Germinal center (tissue), 1 donor: ENCODE measurements at regions not wholly inside any gene's neighbourhood (a gene's known extent, or its start where the extent isn't known, plus 50 kb on each side); places are given as distances from the start of the nearest gene placed in this dataset.
"Not testable (repeated sequence)": the region's sequence is repeated elsewhere in the genome, so short reads cannot be mapped to it uniquely, and the experiment has no call there.

Experiments
- DNase-seq: peaks from one replicate; pipeline ENCODE4 v3.0.0; 2012; ENCODE audit warnings: mixed read lengths, low spot score

DNA sequence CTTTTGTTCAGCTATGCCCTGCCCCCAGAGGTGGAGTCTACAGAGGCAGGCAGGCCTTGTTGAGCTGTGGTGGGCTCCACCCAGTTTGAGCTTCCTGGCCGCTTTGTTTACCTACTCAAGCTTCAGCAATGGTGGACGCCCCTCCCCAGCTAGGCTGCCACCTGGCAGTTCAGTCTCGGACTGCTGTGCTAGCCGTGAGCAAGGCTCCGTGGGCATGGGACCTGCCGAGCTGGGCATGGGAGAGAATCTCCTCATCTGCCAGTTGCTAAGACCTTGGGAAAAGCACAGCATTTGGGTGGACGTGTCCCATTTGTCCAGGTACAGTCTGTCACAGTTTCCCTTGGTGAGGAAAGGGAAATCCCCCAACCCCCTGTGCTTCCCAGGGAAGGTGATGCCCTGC lies 270.0 kb upstream of the TCERG1L start:
- not testable (repeated sequence) for DNase-seq

- no peak for DNase-seq
Observed at GRCh38 chr10:131584287-131584686, 272.8 kb upstream of the TCERG1L start.

DNA sequence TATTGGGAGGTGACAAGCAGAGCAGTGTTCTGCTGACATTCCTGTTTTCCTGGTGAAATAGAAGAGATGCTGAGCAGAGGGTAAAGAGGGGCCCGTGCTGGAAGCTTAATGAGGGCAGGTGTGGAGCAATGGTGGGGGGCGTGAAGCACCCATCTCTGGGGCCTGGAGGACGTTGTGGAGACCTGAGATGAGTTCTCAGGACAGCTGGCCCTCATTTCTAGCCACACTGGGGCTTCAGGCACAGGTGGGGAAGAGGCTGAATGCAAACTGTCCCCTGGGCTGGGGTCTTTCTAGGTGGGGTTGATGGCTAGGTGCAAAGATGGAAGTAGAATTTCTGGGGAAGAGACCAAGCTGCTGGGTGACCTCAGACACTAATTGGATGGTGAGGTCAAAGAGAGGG lies 274.2 kb upstream of the TCERG1L start:
- DNase-seq = no peak

GRCh38 chr10:131586958-131587357 lies 275.4 kb upstream of the TCERG1L start:
- no peak for DNase-seq

- no peak for DNase-seq
Observed at GRCh38 chr10:131587976-131588680, 276.6 kb upstream of the TCERG1L start.

- no peak for DNase-seq
Observed at GRCh38 chr10:131588704-131589220, 277.2 kb upstream of the TCERG1L start.

GRCh38 chr10:131590567-131590966 lies 279.0 kb upstream of the TCERG1L start:
- DNase-seq = no peak

DNA sequence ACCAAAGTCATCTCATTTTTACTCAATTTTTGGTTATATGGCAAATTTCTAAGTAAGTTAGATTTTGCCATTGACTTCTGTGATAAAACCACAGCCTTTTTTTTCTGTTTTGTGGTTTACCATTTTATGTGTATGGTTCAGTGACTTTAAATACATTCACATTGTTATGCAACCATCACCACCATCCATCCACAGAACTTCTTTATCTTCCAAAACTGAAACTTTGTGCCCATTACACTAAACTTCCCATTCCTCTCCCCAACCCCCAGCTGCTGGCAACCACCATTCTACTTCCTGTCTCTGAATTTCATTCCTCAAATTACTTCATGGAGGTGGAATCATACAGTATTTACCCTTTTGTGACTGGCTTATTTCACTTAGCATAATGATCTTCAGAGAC lies 280.4 kb upstream of the TCERG1L start:
- DNase-seq = no peak

- no peak for DNase-seq
Observed at GRCh38 chr10:131609176-131609575, 291.6 kb upstream of the PPP2R2D start.

GRCh38 chr10:131615150-131615549 lies 285.7 kb upstream of the PPP2R2D start:
- DNase-seq = no peak

- no peak for DNase-seq
Observed at GRCh38 chr10:131616040-131616439, 284.8 kb upstream of the PPP2R2D start.

- no peak for DNase-seq
Observed at GRCh38 chr10:131617113-131617858, 283.5 kb upstream of the PPP2R2D start.

- DNase-seq = no peak
Observed at GRCh38 chr10:131618587-131619267, 282.1 kb upstream of the PPP2R2D start.

- DNase-seq = no peak
Observed at GRCh38 chr10:131620314-131620713, 280.5 kb upstream of the PPP2R2D start.

DNA sequence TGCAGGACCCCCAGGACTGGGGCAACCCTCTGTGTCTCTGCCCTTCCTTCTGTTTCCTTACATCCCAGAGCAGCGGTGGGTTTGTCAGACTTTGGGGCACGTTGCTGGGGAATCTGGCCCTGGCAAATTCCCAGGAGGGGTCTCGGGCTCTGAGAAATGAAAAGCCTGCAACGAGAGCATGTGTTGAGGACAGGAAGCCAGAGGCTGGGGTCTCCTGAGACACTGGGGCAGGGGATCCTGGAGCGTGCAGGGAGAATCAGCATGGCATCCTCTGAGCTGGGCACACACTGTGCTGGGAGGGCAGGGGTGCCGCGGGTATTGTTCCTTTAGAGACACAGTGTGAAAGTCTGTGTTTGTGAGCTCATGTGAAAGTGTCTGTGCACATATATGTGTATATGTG lies 279.9 kb upstream of the PPP2R2D start:
- DNase-seq = no peak

DNA sequence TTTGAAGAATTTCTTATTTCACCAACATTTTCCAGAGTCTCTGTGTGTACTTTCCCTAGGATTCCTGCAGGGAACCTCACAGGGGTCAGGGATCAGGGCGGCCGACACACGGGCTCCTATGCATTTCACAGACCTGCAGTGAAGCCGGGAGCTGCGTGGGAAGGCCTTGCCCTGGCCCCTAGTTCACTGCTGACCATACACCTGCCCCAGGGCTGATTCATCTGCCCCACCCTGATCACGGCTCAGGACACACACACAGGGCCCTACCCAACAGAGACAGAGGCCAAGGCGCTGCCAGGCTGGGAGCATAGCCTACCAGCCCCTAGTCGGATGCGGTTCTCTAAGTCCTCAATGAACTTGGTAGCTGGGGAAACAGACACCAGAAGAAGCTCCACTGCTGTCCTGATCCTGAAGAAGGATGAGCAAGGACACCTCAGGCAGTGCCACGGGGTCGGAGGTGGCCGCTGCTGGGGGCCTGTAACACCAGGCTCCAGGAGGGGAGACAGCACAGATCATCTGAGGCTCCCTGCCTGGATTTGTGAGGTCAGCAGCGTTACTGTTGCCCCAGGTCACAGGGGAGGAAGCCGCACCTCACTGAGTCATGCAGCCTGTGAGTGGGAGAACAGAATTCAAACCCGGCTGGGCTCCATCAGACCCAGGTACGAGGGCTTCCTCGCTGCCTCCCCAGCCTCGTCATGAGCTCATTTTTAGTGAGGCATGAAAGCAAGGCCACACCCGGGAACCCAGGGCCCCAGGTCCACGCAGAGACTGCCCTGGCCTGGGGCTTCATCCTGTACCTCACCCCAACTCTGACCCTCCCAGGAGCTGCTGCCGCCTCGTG lies 278.8 kb upstream of the PPP2R2D start:
- DNase-seq = no peak

- DNase-seq = no peak
Observed at GRCh38 chr10:131625041-131625440, 275.8 kb upstream of the PPP2R2D start.

GRCh38 chr10:131626274-131626673 lies 274.5 kb upstream of the PPP2R2D start:
- DNase-seq = no peak

DNA sequence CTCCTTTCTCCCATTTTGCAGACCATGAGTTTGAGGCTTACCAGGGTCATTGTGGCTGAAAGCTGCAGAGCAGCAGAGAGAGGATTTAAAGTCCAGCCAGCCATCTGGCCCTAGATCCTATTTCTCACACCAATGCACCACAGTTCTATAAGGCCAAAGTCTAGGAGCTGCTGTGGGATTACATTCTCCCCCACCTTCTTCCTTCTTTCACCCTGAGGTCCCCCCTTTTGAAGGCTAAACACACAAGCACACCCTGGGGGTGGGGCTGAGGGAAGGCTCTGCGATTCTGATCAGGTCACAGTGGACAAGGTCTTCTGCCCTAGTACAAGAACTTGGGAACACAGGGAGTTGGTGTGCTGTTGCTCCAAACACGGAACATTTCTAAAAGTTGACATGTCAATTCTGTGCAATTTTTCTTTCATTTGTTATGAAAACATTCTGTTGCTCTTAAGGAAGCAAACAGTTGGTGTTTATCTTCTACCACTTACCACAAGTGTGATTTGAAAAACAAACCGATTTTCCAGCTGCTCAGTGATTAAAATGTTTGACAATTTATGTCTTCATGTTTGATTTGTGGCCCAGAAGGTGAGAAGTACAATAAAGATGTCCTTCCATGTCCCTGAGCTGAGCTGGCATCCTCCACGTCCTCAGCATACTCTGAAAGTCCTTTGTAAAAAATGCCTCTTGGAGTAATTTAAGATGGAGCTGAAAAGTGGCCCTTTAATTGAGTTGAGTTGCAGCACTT lies 271.6 kb upstream of the PPP2R2D start:
- DNase-seq = no peak

DNA sequence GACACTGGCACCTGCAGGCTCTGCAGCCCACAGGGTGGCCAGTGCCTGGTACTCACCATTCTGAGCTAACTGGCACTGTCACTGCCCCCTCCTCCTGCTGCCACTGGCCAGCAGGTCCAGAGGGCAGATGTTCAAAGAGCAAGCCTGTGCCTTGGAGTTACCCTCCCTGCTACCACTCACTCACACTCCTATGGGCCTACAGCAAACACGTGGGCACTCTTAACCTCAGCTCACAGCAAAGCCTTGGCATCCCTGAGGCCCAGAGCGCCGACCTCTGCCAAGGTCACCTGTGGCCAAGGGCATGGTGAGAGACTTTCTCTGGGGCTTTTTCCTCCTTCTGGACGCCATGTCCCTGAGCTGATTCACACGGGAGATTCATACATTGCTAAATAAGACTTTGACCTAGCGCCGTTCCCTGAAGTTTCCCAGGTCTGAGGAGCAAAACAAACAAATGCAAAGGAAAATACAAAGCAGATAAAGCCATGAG lies 270.0 kb upstream of the PPP2R2D start:
- no peak for DNase-seq

DNA sequence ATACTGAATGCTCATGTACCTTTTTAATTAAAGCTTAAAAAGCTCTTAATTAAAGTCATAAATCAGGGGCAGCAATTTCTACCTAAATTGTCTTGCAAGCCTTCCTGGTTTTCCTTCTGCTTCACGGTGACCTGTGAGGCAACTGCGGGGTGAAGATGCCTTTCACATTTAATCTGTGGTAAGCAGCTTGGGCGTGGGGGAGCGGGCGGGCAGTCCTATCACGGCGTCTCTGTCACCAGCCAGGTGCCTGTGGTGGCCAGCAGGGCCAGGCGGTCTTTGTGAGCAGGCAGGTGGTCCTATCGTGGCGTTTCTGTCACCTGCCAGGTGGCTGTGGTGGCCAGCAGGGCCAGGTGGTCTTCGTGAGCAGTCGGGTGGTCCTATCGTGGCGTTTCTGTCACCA lies 269.2 kb upstream of the PPP2R2D start:
- DNase-seq = no peak
